IMR-90 (cell line): ENCODE measurements at regions not wholly inside any gene's neighbourhood (a gene's known extent, or its start where the extent isn't known, plus 50 kb on each side); places are given as distances from the start of the nearest gene placed in this dataset.

Experiments
- ATAC-seq: fragments of 200-7000 bp; cut with Tn5 transposase; 2 replicates; pipeline ENCODE4 v1.9.1; 2020; ENCODE audit warnings: low read depth, mild to moderate bottlenecking, moderate library complexity
- BruUV-seq: library from RNA; stranded (reverse); fragments of 400-500 nt; replicated peaks from 2 replicates; lab custom pipeline; 2021; lab: Mats Ljungman, UMichigan
- CTCF ChIA-PET: fragments of 300-600 bp; formaldehyde crosslinking; extraction: SDS; loops from one replicate; lab custom pipeline; 2021; ENCODE audit warnings: antibody characterized with exemption; lab: Yijun Ruan, JAX
- POLR2A ChIA-PET: fragments of 300-600 bp; sonication (Branson Sonifier 250); formaldehyde crosslinking; loops from one replicate; lab custom pipeline; 2022; ENCODE audit warnings: antibody characterized with exemption; ENCODE audit not compliant: unreplicated experiment; lab: Charles Lee
- DNase-seq: peaks from one replicate; pipeline ENCODE4 v3.0.0; 2013
- H2AFZ ChIP-seq: replicated peaks from 2 replicates; pipeline ENCODE3; 2013; ENCODE audit warnings: low read length, mild to moderate bottlenecking; ENCODE audit not compliant: poor library complexity
- H2AK5ac ChIP-seq: 2 replicates; pipeline ENCODE4 v1.6.1; 2013; ENCODE audit warnings: low read depth, low read length, inconsistent platforms
- H2AK9ac ChIP-seq: replicated peaks from 2 replicates; pipeline ENCODE3; 2013; ENCODE audit warnings: mild to moderate bottlenecking, low read depth, low read length, moderate library complexity; ENCODE audit not compliant: poor library complexity
- H2BK120ac ChIP-seq: 2 replicates; pipeline ENCODE4 v1.6.1; 2013; ENCODE audit warnings: low read depth, low read length, inconsistent platforms
- H2BK15ac ChIP-seq: 3 replicates; pipeline ENCODE4 v1.6.1; 2013; ENCODE audit warnings: low read depth, low read length, inconsistent platforms
- H2BK20ac ChIP-seq: 2 replicates; pipeline ENCODE4 v1.6.1; 2013; ENCODE audit warnings: low read depth, mild to moderate bottlenecking, inconsistent platforms, low read length, moderate library complexity
- H2BK5ac ChIP-seq: 2 replicates; pipeline ENCODE4 v1.6.1; 2013; ENCODE audit warnings: mild to moderate bottlenecking, low read depth, low read length, inconsistent platforms; ENCODE audit not compliant: poor library complexity, severe bottlenecking
- H3K14ac ChIP-seq: replicated peaks from 2 replicates; pipeline ENCODE4 v1.6.1; 2013; ENCODE audit warnings: low read depth, low read length, inconsistent platforms
- H3K18ac ChIP-seq: 2 replicates; pipeline ENCODE4 v1.6.1; 2013; ENCODE audit warnings: low read depth, low read length, control low read depth
- H3K23ac ChIP-seq: 2 replicates; pipeline ENCODE4 v1.6.1; 2013; ENCODE audit warnings: low read depth, low read length, inconsistent platforms
- H3K27ac ChIP-seq: 2 replicates; pipeline ENCODE4 v1.5.1; 2013; ENCODE audit warnings: mild to moderate bottlenecking, control low read depth, low read length; ENCODE audit not compliant: insufficient read depth
- H3K27me3 ChIP-seq: 2 replicates; pipeline ENCODE4 v1.6.1; 2013; ENCODE audit warnings: low read length; ENCODE audit not compliant: control insufficient read depth, insufficient read depth
- H3K36me3 ChIP-seq: 2 replicates; pipeline ENCODE4 v1.6.1; 2013; ENCODE audit warnings: low read length, mixed read lengths; ENCODE audit not compliant: control insufficient read depth, insufficient read depth
- H3K4ac ChIP-seq: 2 replicates; pipeline ENCODE4 v1.6.1; 2013; ENCODE audit warnings: low read depth, low read length, inconsistent platforms
- H3K4me1 ChIP-seq: 2 replicates; pipeline ENCODE4 v1.6.1; 2013; ENCODE audit warnings: low read length, mixed read lengths; ENCODE audit not compliant: control insufficient read depth, insufficient read depth
- H3K4me2 ChIP-seq: 2 replicates; pipeline ENCODE4 v1.6.1; 2013; ENCODE audit warnings: low read depth, mild to moderate bottlenecking, control low read depth, low read length, moderate library complexity
- H3K4me3 ChIP-seq: 2 replicates; pipeline ENCODE4 v1.5.1; 2013; ENCODE audit warnings: low read depth, mild to moderate bottlenecking, control low read depth, low read length, moderate library complexity; ENCODE audit not compliant: insufficient read depth
- H3K56ac ChIP-seq: 2 replicates; pipeline ENCODE4 v1.6.1; 2013; ENCODE audit warnings: low read length, inconsistent platforms; ENCODE audit not compliant: insufficient read depth; ENCODE audit errors: extremely low read depth
- H3K79me1 ChIP-seq, 2 experiments: 2 replicates each; pipeline ENCODE4 v1.6.1; 2013; ENCODE audit warnings: low read length in 2 of 2, inconsistent platforms in 1 of 2, low read depth in 1 of 2
- H3K9ac ChIP-seq: 2 replicates; pipeline ENCODE4 v1.6.1; 2013; ENCODE audit warnings: low read depth, low read length, control low read depth
- H3K9me1 ChIP-seq: 2 replicates; pipeline ENCODE4 v1.6.1; 2013; ENCODE audit warnings: low read length, inconsistent platforms; ENCODE audit not compliant: insufficient read depth
- H3K9me3 ChIP-seq: 2 replicates; pipeline ENCODE4 v1.6.1; 2013; ENCODE audit warnings: low read length; ENCODE audit not compliant: control insufficient read depth, insufficient read depth
- H4K20me1 ChIP-seq: 2 replicates; pipeline ENCODE4 v1.6.1; 2013; ENCODE audit warnings: low read length, inconsistent platforms; ENCODE audit not compliant: insufficient read depth
- H4K5ac ChIP-seq: 2 replicates; pipeline ENCODE4 v1.6.1; 2013; ENCODE audit warnings: mild to moderate bottlenecking, low read depth, low read length, control low read depth
- H4K8ac ChIP-seq, 2 experiments: 2 replicates each; pipeline ENCODE4 v1.6.1; 2013; ENCODE audit warnings: low read depth in 2 of 2, low read length in 2 of 2, control low read depth in 1 of 2, inconsistent platforms in 1 of 2
- H4K91ac ChIP-seq: 2 replicates; pipeline ENCODE4 v1.6.1; 2013; ENCODE audit warnings: low read depth, low read length, inconsistent platforms; ENCODE audit not compliant: insufficient read depth
- CEBPB ChIP-seq: IDR thresholded peaks from 2 replicates; pipeline ENCODE4 v1.6.1; 2012; ENCODE audit warnings: low read depth, low read length, improper control_type of control experiment
- CHD1 ChIP-seq: IDR thresholded peaks from 2 replicates; pipeline ENCODE4 v1.6.1; 2012; ENCODE audit warnings: low read depth, low read length, improper control_type of control experiment
- FOS ChIP-seq: fragments of 150-350 bp; IDR thresholded peaks from 2 replicates; pipeline ENCODE4 v1.6.1; 2016; ENCODE audit warnings: low read depth, low read length
- MAFK ChIP-seq: IDR thresholded peaks from 2 replicates; pipeline ENCODE4 v1.6.1; 2012; ENCODE audit warnings: low read depth, low read length, improper control_type of control experiment
- MAZ ChIP-seq: IDR thresholded peaks from 2 replicates; pipeline ENCODE4 v1.6.1; 2012; ENCODE audit warnings: low read depth, mild to moderate bottlenecking, low read length, improper control_type of control experiment, moderate library complexity, borderline replicate concordance
- MXI1 ChIP-seq: IDR thresholded peaks from 2 replicates; pipeline ENCODE4 v1.6.1; 2012; ENCODE audit warnings: low read depth, mild to moderate bottlenecking, low read length, moderate library complexity, borderline replicate concordance
- NFE2L2 ChIP-seq: fragments of 150-350 bp; IDR thresholded peaks from 2 replicates; pipeline ENCODE4 v1.6.1; 2016; ENCODE audit warnings: low read depth, mild to moderate bottlenecking, low read length
- POLR2A ChIP-seq: IDR thresholded peaks from 2 replicates; pipeline ENCODE4 v1.6.1; 2012; ENCODE audit warnings: mild to moderate bottlenecking, low read depth, low read length
- RAD21 ChIP-seq: IDR thresholded peaks from 2 replicates; pipeline ENCODE4 v1.6.1; 2012; ENCODE audit warnings: low read length, improper control_type of control experiment
- RCOR1 ChIP-seq: IDR thresholded peaks from 2 replicates; pipeline ENCODE4 v1.6.1; 2012; ENCODE audit warnings: mild to moderate bottlenecking, low read length, improper control_type of control experiment; ENCODE audit not compliant: insufficient replicate concordance
- RFX5 ChIP-seq: IDR thresholded peaks from 2 replicates; pipeline ENCODE4 v1.8.0; 2012; ENCODE audit warnings: low read depth, mild to moderate bottlenecking, low read length, moderate library complexity
- SMC3 ChIP-seq: fragments of 150-350 bp; IDR thresholded peaks from 2 replicates; pipeline ENCODE4 v1.6.1; 2016; ENCODE audit warnings: low read depth, mild to moderate bottlenecking, antibody characterized with exemption, low read length, moderate library complexity
- WGBS, 2 experiments: methylation state at CpG; one replicate each; pipeline versions ENCODE4 v1.1.5 to v1.1.7; 2013; ENCODE audit warnings: missing lambda C conversion rate in 2 of 2; ENCODE audit not compliant: insufficient read length in 1 of 2; ENCODE audit errors: extremely low coverage in 2 of 2; 5-methylcytosine and 5-hydroxymethylcytosine counted together
- dilution Hi-C: fragments of 300-500 bp; cut with HindIII; formaldehyde crosslinking; loops from one replicate; pipeline ENCODE4 v1.14.3; 2018; ENCODE audit warnings: low sequenced_read_pairs; ENCODE audit not compliant: unreplicated experiment
- in situ Hi-C: fragments of 300-500 bp; cut with MboI; formaldehyde crosslinking; loops from 3 replicates; pipeline ENCODE4 v1.14.3; 2019; ENCODE audit warnings: low sequenced_read_pairs, inconsistent platforms, mixed read lengths
- intact Hi-C: fragments of 100-400 bp; cut with micrococcal nuclease; formaldehyde crosslinking; loops from 2 replicates; pipeline ENCODE4 v1.10.0; 2022
- TF ChIP-seq, protein P1 (sequence below): fragments of 150-350 bp; IDR thresholded peaks from 2 replicates; pipeline ENCODE4 v1.6.1; 2016; ENCODE audit warnings: low read depth, mild to moderate bottlenecking, low read length, moderate library complexity, borderline replicate concordance
- TF ChIP-seq, protein P2 (sequence below): fragments of 150-350 bp; IDR thresholded peaks from 2 replicates; pipeline ENCODE4 v1.6.1; 2017; ENCODE audit warnings: mild to moderate bottlenecking, antibody characterized with exemption, low read length, low read depth
- TF ChIP-seq, protein P3 (sequence below): conservative IDR thresholded peaks from 2 replicates; pipeline ENCODE4 v1.5.1; 2012; ENCODE audit warnings: mild to moderate bottlenecking, low read depth, low read length, improper control_type of control experiment

DNA sequence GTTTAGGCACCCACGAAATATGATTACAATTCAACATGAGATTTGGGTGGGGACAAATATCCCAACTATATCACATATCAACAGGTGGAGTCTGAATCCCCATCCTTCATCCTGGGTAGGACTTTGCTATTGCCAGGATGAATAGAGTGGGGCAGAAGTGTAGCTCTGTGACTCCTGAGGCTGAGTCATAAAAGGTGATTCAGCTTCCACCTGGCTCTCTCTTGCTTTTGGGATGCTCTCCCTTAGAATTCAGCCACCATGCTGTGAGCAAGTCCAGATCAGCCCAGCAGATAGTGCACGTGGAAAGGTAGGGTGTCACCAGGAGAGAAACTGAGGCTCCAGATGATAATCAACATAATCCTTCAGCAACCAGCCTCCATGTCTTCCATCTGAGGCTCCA, 193.8 kb upstream of the BCOR start:
- Histone ChIP-seq H3K4me3 (no peak overlapping the region), H3K27ac (no peak overlapping the region), H3K56ac (no peak overlapping the region), H3K14ac (no peak overlapping the region), H4K8ac (no peak overlapping the region), H3K4me2 (no peak overlapping the region), H3K18ac (no peak overlapping the region), H2BK5ac (no peak overlapping the region), H4K20me1 (no peaks in the 10 kb centered on the region), H2AK9ac (no peak overlapping the region), H3K4me1 (no peaks in the 10 kb centered on the region), H4K5ac (no peak overlapping the region), H3K9me1 (no peaks in the 10 kb centered on the region), H2BK15ac (no peak overlapping the region), H3K9me3 (peaks cover 4% of the 10 kb centered on the region), H4K91ac (no peak overlapping the region), H2BK20ac (no peak overlapping the region), H3K9ac (no peak overlapping the region), H2AK5ac (no peak overlapping the region), H3K4ac (no peak overlapping the region), H3K79me1 (no peaks in the 10 kb centered on the region), H2BK120ac (no peak overlapping the region), H3K23ac (no peak overlapping the region), H3K27me3 (peaks cover 10% of the 10 kb centered on the region), H3K36me3 (no peaks in the 10 kb centered on the region), H2AFZ (no peak overlapping the region)
- POLR2A ChIA-PET = no interaction called here
- no peak for DNase-seq
- in situ Hi-C loops = no loop called here
- no CpG with 5 or more reads among the region's 2 CpGs for WGBS, 2 experiments
- ATAC-seq = no peak
- no peak for TF ChIP-seq RFX5
- TF ChIP-seq MXI1 = no peak
- no peak for TF ChIP-seq SMC3
- TF ChIP-seq RCOR1 = no peak
- TF ChIP-seq, protein P1, sequence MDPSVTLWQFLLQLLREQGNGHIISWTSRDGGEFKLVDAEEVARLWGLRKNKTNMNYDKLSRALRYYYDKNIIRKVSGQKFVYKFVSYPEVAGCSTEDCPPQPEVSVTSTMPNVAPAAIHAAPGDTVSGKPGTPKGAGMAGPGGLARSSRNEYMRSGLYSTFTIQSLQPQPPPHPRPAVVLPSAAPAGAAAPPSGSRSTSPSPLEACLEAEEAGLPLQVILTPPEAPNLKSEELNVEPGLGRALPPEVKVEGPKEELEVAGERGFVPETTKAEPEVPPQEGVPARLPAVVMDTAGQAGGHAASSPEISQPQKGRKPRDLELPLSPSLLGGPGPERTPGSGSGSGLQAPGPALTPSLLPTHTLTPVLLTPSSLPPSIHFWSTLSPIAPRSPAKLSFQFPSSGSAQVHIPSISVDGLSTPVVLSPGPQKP = no peak
- TF ChIP-seq CHD1 = no peak
- TF ChIP-seq POLR2A = no peak
- TF ChIP-seq MAFK = no peak
- TF ChIP-seq, protein P2, sequence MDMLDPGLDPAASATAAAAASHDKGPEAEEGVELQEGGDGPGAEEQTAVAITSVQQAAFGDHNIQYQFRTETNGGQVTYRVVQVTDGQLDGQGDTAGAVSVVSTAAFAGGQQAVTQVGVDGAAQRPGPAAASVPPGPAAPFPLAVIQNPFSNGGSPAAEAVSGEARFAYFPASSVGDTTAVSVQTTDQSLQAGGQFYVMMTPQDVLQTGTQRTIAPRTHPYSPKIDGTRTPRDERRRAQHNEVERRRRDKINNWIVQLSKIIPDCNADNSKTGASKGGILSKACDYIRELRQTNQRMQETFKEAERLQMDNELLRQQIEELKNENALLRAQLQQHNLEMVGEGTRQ = no peak
- no peak for TF ChIP-seq NFE2L2
- no peak for TF ChIP-seq FOS
- TF ChIP-seq MAZ = no peak
- no peak for TF ChIP-seq CEBPB
- TF ChIP-seq, protein P3, sequence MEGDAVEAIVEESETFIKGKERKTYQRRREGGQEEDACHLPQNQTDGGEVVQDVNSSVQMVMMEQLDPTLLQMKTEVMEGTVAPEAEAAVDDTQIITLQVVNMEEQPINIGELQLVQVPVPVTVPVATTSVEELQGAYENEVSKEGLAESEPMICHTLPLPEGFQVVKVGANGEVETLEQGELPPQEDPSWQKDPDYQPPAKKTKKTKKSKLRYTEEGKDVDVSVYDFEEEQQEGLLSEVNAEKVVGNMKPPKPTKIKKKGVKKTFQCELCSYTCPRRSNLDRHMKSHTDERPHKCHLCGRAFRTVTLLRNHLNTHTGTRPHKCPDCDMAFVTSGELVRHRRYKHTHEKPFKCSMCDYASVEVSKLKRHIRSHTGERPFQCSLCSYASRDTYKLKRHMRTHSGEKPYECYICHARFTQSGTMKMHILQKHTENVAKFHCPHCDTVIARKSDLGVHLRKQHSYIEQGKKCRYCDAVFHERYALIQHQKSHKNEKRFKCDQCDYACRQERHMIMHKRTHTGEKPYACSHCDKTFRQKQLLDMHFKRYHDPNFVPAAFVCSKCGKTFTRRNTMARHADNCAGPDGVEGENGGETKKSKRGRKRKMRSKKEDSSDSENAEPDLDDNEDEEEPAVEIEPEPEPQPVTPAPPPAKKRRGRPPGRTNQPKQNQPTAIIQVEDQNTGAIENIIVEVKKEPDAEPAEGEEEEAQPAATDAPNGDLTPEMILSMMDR = no peak
- TF ChIP-seq RAD21 = no peak
- intact Hi-C loops = no loop called here
- CTCF ChIA-PET = no interaction called here
- dilution Hi-C loops = no loop called here
- no TSS peak for BruUV-seq
